NB4 (cell line): ENCODE measurements at regions not wholly inside any gene's neighbourhood (a gene's known extent, or its start where the extent isn't known, plus 50 kb on each side); places are given as distances from the start of the nearest gene placed in this dataset.

Source experiments
- CTCF ChIP-seq: IDR thresholded peaks from one replicate; pipeline ENCODE4 v1.5.1; 2012; ENCODE audit warnings: low read depth, low read length
- MYC ChIP-seq: IDR thresholded peaks from 2 replicates; pipeline ENCODE4 v1.6.1; 2011; ENCODE audit warnings: low read depth, low read length
- POLR2A ChIP-seq: IDR thresholded peaks from 2 replicates; pipeline ENCODE4 v1.6.1; 2011; ENCODE audit warnings: mild to moderate bottlenecking; ENCODE audit not compliant: insufficient read length; ENCODE audit errors: extremely low read depth

GRCh38 chr12:29991924-29992323 is 208.2 kb upstream of the TMTC1 start:
- TF ChIP-seq POLR2A (no peak), CTCF (no peak), MYC (no peak)
